GM18873 (cell line): ENCODE measurements at regions not wholly inside any gene's neighbourhood (a gene's known extent, or its start where the extent isn't known, plus 50 kb on each side); places are given as distances from the start of the nearest gene placed in this dataset.

Experiments used
- ATAC-seq: cut with Tn5 transposase; IDR thresholded peaks from one replicate; pipeline ENCODE4 v1.9.1; 2021; ENCODE audit warnings: mild to moderate bottlenecking, moderate library complexity, moderate number of reproducible peaks; ENCODE audit not compliant: unreplicated experiment, low FRiP score

DNA sequence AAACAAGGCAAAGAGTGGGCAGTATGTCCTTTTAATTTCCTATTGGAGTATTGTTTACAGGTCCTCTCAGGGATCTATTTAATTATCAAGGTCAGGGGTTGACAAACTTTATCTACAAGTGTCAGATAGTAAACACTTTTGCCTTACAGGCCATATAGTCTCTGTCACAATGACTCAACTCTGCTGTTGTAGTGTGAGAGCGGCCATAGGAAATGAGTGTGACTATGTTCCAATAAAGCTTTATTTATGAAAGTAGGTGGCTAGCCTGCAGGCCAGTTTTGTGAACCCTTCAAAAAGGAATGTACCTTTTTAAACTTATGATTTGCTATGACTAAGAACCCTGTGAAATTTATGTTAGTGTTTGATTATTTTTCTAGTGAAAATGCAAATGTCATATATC lies 156.1 kb downstream of the GPAT3 start:
- ATAC-seq, result no peak

DNA sequence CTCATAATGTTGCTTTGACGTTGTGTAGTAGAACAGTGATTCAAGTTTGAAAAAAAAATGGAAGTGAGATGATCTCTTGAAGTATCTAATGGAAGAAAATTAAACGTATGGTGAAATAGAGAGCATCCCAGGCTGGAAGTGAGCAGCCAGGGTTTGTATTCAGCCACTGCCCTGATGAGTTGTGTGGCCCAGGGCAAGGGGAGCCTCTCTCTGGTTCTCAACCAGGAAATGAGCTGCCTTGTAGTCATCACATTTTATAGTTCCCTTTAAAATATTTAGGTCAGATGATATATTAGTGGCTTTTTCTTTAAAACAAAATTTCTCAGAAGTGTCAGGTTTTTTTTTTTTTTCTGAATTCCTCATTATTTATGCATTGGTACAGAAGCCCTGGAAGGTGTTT lies 150.3 kb downstream of the GPAT3 start:
- ATAC-seq, result no peak

DNA sequence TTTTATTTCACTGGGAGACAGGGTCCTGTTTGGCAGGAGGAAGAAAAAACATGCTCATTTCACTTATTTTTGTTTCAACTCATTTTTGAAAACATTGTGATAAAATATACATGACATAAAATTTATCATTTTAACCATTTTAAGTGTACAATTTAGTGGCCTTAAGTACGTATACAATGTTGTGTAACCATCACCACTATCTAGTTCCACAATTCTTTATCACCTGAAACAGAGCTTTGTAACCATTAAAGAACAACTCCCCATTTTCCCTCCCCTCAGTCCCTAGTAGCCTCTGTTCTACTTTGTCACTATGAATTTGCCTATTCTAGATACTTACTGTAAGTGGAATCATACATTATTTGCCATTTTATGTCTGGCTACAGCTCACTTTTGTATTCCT lies 143.8 kb downstream of the GPAT3 start:
- no peak for ATAC-seq

DNA sequence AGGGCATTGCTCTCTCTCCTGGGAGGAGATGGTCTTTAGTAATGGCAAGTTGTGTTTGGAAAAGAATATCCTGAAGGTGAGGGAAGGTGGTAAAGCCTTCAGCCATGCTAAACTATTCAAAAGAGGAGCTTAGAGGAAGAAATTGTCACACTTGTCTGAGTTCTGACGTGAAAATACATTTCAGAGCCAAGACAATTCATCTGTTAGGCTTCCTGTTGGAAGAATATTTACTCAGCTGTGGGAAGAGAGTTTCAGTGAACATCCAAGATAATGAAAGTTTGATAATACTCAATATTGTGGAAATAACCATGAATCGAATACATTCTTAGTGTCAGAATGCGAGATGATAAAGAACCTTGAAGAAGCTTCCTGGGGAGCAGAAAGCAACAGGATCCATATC lies 143.3 kb downstream of the GPAT3 start:
- no peak for ATAC-seq

DNA sequence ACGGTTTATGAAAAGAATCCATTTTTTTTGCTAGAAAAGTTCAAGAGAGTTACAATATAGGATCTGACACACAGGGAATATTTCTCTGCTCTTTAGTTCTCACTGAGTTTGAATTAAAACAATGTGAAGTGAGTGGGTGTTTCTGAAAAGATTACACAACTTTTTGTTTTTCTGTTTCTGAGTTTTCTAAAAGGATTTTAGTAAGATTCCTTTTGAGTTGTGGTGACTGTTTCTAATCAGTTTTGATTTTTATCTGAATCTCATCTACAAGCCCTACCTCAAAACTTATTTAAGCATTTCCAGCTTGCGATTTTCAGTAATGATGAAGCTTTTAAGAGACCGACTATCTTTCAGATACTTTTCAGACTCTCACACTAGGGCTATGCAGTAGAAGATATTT lies 141.7 kb downstream of the GPAT3 start:
- ATAC-seq, result no peak

DNA sequence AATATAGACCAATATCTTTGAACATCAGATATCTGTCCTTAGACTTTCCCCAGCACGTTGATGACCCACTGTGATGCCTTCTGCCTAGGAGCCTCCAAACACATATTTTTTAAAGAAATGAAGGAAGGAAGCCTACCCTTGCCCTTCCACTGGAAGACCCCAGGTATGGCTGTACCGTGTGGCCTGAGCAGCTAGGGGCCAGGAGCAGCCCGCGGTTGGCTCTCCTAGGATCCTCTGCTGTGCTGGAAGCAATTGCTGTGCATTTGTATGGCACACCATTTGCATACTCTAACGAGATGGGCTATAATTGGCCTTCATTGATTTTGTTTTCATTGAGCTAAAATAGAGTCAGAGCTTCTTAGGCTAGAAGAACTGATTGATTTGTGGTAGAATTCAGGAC lies 128.8 kb downstream of the GPAT3 start:
- no peak for ATAC-seq

DNA sequence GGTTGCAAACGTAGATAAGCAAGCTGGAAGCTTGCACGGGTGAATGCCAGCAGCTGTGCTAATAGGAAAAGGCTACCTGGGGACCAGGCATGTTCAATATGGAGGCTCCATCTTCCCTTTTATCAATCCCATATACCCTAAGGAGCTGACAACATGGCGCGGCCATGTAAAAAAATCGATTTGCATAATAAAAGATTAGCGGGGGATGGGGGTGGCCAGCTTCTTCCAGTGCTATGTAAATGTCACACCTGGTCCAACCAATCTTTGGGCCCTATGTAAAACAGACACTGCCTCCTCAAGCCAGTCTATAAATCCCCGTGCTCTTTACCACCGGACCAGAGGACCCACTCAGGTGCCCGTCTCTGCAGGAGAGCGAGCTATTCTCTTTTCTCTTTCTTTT lies 128.2 kb downstream of the GPAT3 start:
- ATAC-seq, result no peak

DNA sequence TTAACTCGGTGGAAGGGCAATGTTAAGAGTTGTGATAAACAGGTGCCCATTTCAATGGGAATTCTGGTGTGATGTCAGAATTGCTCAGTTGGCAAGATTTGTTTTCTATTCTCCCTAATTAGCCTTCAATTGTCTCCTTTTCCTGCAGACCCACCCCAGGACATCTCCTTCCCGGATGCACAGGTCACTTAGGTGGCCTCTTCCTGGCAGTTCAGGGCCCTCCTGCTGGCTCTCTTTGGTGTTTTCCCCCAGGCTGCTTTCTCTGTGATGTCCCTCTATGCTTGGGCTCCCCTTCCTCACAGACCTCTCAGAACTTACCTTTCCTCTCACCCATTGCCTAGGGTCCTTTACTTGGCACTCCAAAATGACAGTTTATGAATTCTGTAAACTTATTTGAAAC lies 126.3 kb downstream of the GPAT3 start:
- ATAC-seq, result no peak

DNA sequence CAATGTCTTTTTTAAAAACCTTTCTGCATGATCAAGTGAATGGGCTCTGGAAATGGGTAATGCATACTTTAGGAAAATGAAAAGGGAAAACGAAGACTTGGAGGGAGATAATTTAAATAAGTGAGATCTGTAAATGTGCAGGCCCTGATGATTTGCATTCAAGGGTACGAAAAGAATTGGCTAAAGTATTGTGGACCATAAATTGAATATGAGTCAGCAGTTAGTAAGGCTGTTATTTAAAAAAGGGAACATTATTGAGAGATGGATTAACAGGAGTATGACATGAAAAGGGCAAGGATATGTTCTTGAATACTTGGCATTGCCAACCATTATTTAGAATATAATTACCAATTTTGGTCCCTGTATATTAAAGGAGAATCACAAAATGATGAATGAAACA lies 125.5 kb downstream of the GPAT3 start:
- no peak for ATAC-seq

DNA sequence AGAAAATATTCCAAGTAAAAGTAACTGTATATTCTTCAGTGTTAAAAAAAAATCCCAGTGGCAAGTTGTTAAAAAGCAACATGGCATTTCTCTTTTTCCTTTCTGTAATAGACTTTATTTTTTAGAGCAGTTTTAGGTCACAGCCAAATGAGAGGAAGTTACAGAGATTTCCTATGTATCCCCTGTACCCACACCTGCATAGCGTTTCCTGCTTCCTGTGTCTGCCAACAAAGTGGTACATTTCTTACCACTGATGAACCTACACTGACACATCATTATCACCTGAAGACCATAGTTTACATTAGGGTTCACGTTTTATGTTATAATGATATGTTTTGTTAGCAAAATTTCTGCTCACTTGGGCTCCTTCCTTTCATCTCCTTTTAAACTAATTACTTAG lies 124.7 kb downstream of the GPAT3 start:
- no peak for ATAC-seq

DNA sequence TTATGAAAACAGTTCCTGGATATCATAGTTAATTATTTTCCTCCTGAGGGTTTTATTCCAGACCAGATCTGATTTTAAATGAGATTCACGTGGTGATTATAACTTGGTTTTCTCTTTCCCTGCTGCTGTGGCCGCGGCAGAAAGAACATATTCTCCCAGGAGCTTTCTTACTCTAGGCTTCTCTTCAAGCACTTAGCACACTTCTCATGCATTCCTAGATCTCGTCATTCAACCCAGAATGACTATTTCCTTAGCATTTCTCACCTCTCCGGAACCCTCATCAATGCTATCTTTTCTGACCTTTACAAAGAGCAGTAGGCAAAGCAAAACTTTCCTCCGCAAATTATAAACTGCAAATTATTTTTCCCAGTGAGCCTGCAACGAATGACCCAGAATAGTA lies 122.9 kb downstream of the GPAT3 start:
- no peak for ATAC-seq

DNA sequence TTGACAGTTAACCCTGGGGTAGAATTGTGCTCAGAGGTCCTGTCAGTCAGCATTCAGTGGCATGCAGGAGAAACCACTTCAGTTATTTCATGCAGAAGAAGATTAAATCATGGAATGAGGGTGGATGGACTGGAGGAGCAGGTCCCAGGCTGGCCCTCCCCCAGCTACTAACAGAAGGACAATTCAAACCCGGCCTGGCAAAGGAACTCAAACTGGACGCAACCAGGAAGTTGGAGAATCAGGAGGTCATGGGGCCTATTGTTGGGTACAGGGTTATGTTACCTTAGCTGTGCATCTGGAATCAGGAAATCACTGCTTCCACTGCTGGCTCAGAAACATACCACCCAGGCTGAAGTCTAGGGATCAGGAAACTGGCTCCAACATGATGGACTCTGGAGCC lies 121.4 kb downstream of the GPAT3 start:
- ATAC-seq, result no peak
